ENCODE measurements at regions not wholly inside any gene's neighbourhood (a gene's known extent, or its start where the extent isn't known, plus 50 kb on each side); places are given as distances from the start of the nearest gene placed in this dataset.

- TF ChIP-seq, protein P1, sequence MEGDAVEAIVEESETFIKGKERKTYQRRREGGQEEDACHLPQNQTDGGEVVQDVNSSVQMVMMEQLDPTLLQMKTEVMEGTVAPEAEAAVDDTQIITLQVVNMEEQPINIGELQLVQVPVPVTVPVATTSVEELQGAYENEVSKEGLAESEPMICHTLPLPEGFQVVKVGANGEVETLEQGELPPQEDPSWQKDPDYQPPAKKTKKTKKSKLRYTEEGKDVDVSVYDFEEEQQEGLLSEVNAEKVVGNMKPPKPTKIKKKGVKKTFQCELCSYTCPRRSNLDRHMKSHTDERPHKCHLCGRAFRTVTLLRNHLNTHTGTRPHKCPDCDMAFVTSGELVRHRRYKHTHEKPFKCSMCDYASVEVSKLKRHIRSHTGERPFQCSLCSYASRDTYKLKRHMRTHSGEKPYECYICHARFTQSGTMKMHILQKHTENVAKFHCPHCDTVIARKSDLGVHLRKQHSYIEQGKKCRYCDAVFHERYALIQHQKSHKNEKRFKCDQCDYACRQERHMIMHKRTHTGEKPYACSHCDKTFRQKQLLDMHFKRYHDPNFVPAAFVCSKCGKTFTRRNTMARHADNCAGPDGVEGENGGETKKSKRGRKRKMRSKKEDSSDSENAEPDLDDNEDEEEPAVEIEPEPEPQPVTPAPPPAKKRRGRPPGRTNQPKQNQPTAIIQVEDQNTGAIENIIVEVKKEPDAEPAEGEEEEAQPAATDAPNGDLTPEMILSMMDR (conservative IDR thresholded peaks at IDR 0.05 in 1 of 2, IDR thresholded peaks at IDR 0.05 in 1 of 2; ENCODE audit: extremely low read depth in 1 of 2, insufficient read depth in 1 of 2, low read depth in 1 of 2, low read length in 2 of 2): no peak
- no peak for TF ChIP-seq EZH2 (IDR thresholded peaks at IDR 0.05; ENCODE audit: borderline replicate concordance, low read length)
Measured at GRCh38 chr7:159231017-159231416, 86.3 kb upstream of the VIPR2 start.

Data from mammary epithelial cell (primary cell).